IMR-90 (cell line): ENCODE measurements at regions not wholly inside any gene's neighbourhood (a gene's known extent, or its start where the extent isn't known, plus 50 kb on each side); places are given as distances from the start of the nearest gene placed in this dataset.

Experiments used
- ATAC-seq: fragments of 200-7000 bp; cut with Tn5 transposase; 2 replicates; pipeline ENCODE4 v1.9.1; 2020; ENCODE audit warnings: low read depth, mild to moderate bottlenecking, moderate library complexity
- BruUV-seq: library from RNA; stranded (reverse); fragments of 400-500 nt; replicated peaks from 2 replicates; lab custom pipeline; 2021; lab: Mats Ljungman, UMichigan
- CTCF ChIA-PET: fragments of 300-600 bp; formaldehyde crosslinking; extraction: SDS; loops from one replicate; lab custom pipeline; 2021; ENCODE audit warnings: antibody characterized with exemption; lab: Yijun Ruan, JAX
- POLR2A ChIA-PET: fragments of 300-600 bp; sonication (Branson Sonifier 250); formaldehyde crosslinking; loops from one replicate; lab custom pipeline; 2022; ENCODE audit warnings: antibody characterized with exemption; ENCODE audit not compliant: unreplicated experiment; lab: Charles Lee
- DNase-seq: peaks from one replicate; pipeline ENCODE4 v3.0.0; 2013
- H2AFZ ChIP-seq: replicated peaks from 2 replicates; pipeline ENCODE3; 2013; ENCODE audit warnings: low read length, mild to moderate bottlenecking; ENCODE audit not compliant: poor library complexity
- H2AK5ac ChIP-seq: 2 replicates; pipeline ENCODE4 v1.6.1; 2013; ENCODE audit warnings: low read depth, low read length, inconsistent platforms
- H2AK9ac ChIP-seq: replicated peaks from 2 replicates; pipeline ENCODE3; 2013; ENCODE audit warnings: mild to moderate bottlenecking, low read depth, low read length, moderate library complexity; ENCODE audit not compliant: poor library complexity
- H2BK120ac ChIP-seq: 2 replicates; pipeline ENCODE4 v1.6.1; 2013; ENCODE audit warnings: low read depth, low read length, inconsistent platforms
- H2BK15ac ChIP-seq: 3 replicates; pipeline ENCODE4 v1.6.1; 2013; ENCODE audit warnings: low read depth, low read length, inconsistent platforms
- H2BK20ac ChIP-seq: 2 replicates; pipeline ENCODE4 v1.6.1; 2013; ENCODE audit warnings: low read depth, mild to moderate bottlenecking, inconsistent platforms, low read length, moderate library complexity
- H2BK5ac ChIP-seq: 2 replicates; pipeline ENCODE4 v1.6.1; 2013; ENCODE audit warnings: mild to moderate bottlenecking, low read depth, low read length, inconsistent platforms; ENCODE audit not compliant: poor library complexity, severe bottlenecking
- H3K14ac ChIP-seq: replicated peaks from 2 replicates; pipeline ENCODE4 v1.6.1; 2013; ENCODE audit warnings: low read depth, low read length, inconsistent platforms
- H3K18ac ChIP-seq: 2 replicates; pipeline ENCODE4 v1.6.1; 2013; ENCODE audit warnings: low read depth, low read length, control low read depth
- H3K23ac ChIP-seq: 2 replicates; pipeline ENCODE4 v1.6.1; 2013; ENCODE audit warnings: low read depth, low read length, inconsistent platforms
- H3K27ac ChIP-seq: 2 replicates; pipeline ENCODE4 v1.5.1; 2013; ENCODE audit warnings: mild to moderate bottlenecking, control low read depth, low read length; ENCODE audit not compliant: insufficient read depth
- H3K27me3 ChIP-seq: 2 replicates; pipeline ENCODE4 v1.6.1; 2013; ENCODE audit warnings: low read length; ENCODE audit not compliant: control insufficient read depth, insufficient read depth
- H3K36me3 ChIP-seq: 2 replicates; pipeline ENCODE4 v1.6.1; 2013; ENCODE audit warnings: low read length, mixed read lengths; ENCODE audit not compliant: control insufficient read depth, insufficient read depth
- H3K4ac ChIP-seq: 2 replicates; pipeline ENCODE4 v1.6.1; 2013; ENCODE audit warnings: low read depth, low read length, inconsistent platforms
- H3K4me1 ChIP-seq: 2 replicates; pipeline ENCODE4 v1.6.1; 2013; ENCODE audit warnings: low read length, mixed read lengths; ENCODE audit not compliant: control insufficient read depth, insufficient read depth
- H3K4me2 ChIP-seq: 2 replicates; pipeline ENCODE4 v1.6.1; 2013; ENCODE audit warnings: low read depth, mild to moderate bottlenecking, control low read depth, low read length, moderate library complexity
- H3K4me3 ChIP-seq: 2 replicates; pipeline ENCODE4 v1.5.1; 2013; ENCODE audit warnings: low read depth, mild to moderate bottlenecking, control low read depth, low read length, moderate library complexity; ENCODE audit not compliant: insufficient read depth
- H3K56ac ChIP-seq: 2 replicates; pipeline ENCODE4 v1.6.1; 2013; ENCODE audit warnings: low read length, inconsistent platforms; ENCODE audit not compliant: insufficient read depth; ENCODE audit errors: extremely low read depth
- H3K79me1 ChIP-seq, 2 experiments: 2 replicates each; pipeline ENCODE4 v1.6.1; 2013; ENCODE audit warnings: low read length in 2 of 2, inconsistent platforms in 1 of 2, low read depth in 1 of 2
- H3K9ac ChIP-seq: 2 replicates; pipeline ENCODE4 v1.6.1; 2013; ENCODE audit warnings: low read depth, low read length, control low read depth
- H3K9me1 ChIP-seq: 2 replicates; pipeline ENCODE4 v1.6.1; 2013; ENCODE audit warnings: low read length, inconsistent platforms; ENCODE audit not compliant: insufficient read depth
- H3K9me3 ChIP-seq: 2 replicates; pipeline ENCODE4 v1.6.1; 2013; ENCODE audit warnings: low read length; ENCODE audit not compliant: control insufficient read depth, insufficient read depth
- H4K20me1 ChIP-seq: 2 replicates; pipeline ENCODE4 v1.6.1; 2013; ENCODE audit warnings: low read length, inconsistent platforms; ENCODE audit not compliant: insufficient read depth
- H4K5ac ChIP-seq: 2 replicates; pipeline ENCODE4 v1.6.1; 2013; ENCODE audit warnings: mild to moderate bottlenecking, low read depth, low read length, control low read depth
- H4K8ac ChIP-seq, 2 experiments: 2 replicates each; pipeline ENCODE4 v1.6.1; 2013; ENCODE audit warnings: low read depth in 2 of 2, low read length in 2 of 2, control low read depth in 1 of 2, inconsistent platforms in 1 of 2
- H4K91ac ChIP-seq: 2 replicates; pipeline ENCODE4 v1.6.1; 2013; ENCODE audit warnings: low read depth, low read length, inconsistent platforms; ENCODE audit not compliant: insufficient read depth
- BHLHE40 ChIP-seq: fragments of 150-350 bp; IDR thresholded peaks from 2 replicates; pipeline ENCODE4 v1.6.1; 2016; ENCODE audit warnings: mild to moderate bottlenecking, low read depth, low read length
- CEBPB ChIP-seq: IDR thresholded peaks from 2 replicates; pipeline ENCODE4 v1.6.1; 2012; ENCODE audit warnings: low read depth, low read length, improper control_type of control experiment
- CHD1 ChIP-seq: IDR thresholded peaks from 2 replicates; pipeline ENCODE4 v1.6.1; 2012; ENCODE audit warnings: low read depth, low read length, improper control_type of control experiment
- FOS ChIP-seq: fragments of 150-350 bp; IDR thresholded peaks from 2 replicates; pipeline ENCODE4 v1.6.1; 2016; ENCODE audit warnings: low read depth, low read length
- MAFK ChIP-seq: IDR thresholded peaks from 2 replicates; pipeline ENCODE4 v1.6.1; 2012; ENCODE audit warnings: low read depth, low read length, improper control_type of control experiment
- MAZ ChIP-seq: IDR thresholded peaks from 2 replicates; pipeline ENCODE4 v1.6.1; 2012; ENCODE audit warnings: low read depth, mild to moderate bottlenecking, low read length, improper control_type of control experiment, moderate library complexity, borderline replicate concordance
- MXI1 ChIP-seq: IDR thresholded peaks from 2 replicates; pipeline ENCODE4 v1.6.1; 2012; ENCODE audit warnings: low read depth, mild to moderate bottlenecking, low read length, moderate library complexity, borderline replicate concordance
- NFE2L2 ChIP-seq: fragments of 150-350 bp; IDR thresholded peaks from 2 replicates; pipeline ENCODE4 v1.6.1; 2016; ENCODE audit warnings: low read depth, mild to moderate bottlenecking, low read length
- POLR2A ChIP-seq: IDR thresholded peaks from 2 replicates; pipeline ENCODE4 v1.6.1; 2012; ENCODE audit warnings: mild to moderate bottlenecking, low read depth, low read length
- RAD21 ChIP-seq: IDR thresholded peaks from 2 replicates; pipeline ENCODE4 v1.6.1; 2012; ENCODE audit warnings: low read length, improper control_type of control experiment
- RCOR1 ChIP-seq: IDR thresholded peaks from 2 replicates; pipeline ENCODE4 v1.6.1; 2012; ENCODE audit warnings: mild to moderate bottlenecking, low read length, improper control_type of control experiment; ENCODE audit not compliant: insufficient replicate concordance
- RFX5 ChIP-seq: IDR thresholded peaks from 2 replicates; pipeline ENCODE4 v1.8.0; 2012; ENCODE audit warnings: low read depth, mild to moderate bottlenecking, low read length, moderate library complexity
- SMC3 ChIP-seq: fragments of 150-350 bp; IDR thresholded peaks from 2 replicates; pipeline ENCODE4 v1.6.1; 2016; ENCODE audit warnings: low read depth, mild to moderate bottlenecking, antibody characterized with exemption, low read length, moderate library complexity
- WGBS, 2 experiments: methylation state at CpG; one replicate each; pipeline versions ENCODE4 v1.1.5 to v1.1.7; 2013; ENCODE audit warnings: missing lambda C conversion rate in 2 of 2; ENCODE audit not compliant: insufficient read length in 1 of 2; ENCODE audit errors: extremely low coverage in 2 of 2; 5-methylcytosine and 5-hydroxymethylcytosine counted together
- dilution Hi-C: fragments of 300-500 bp; cut with HindIII; formaldehyde crosslinking; loops from one replicate; pipeline ENCODE4 v1.14.3; 2018; ENCODE audit warnings: low sequenced_read_pairs; ENCODE audit not compliant: unreplicated experiment
- in situ Hi-C: fragments of 300-500 bp; cut with MboI; formaldehyde crosslinking; loops from 3 replicates; pipeline ENCODE4 v1.14.3; 2019; ENCODE audit warnings: low sequenced_read_pairs, inconsistent platforms, mixed read lengths
- intact Hi-C: fragments of 100-400 bp; cut with micrococcal nuclease; formaldehyde crosslinking; loops from 2 replicates; pipeline ENCODE4 v1.10.0; 2022
- TF ChIP-seq, protein P1 (sequence below): conservative IDR thresholded peaks from 2 replicates; pipeline ENCODE4 v1.5.1; 2012; ENCODE audit warnings: mild to moderate bottlenecking, low read depth, low read length, improper control_type of control experiment
- TF ChIP-seq, protein P2 (sequence below): fragments of 150-350 bp; IDR thresholded peaks from 2 replicates; pipeline ENCODE4 v1.6.1; 2016; ENCODE audit warnings: low read depth, mild to moderate bottlenecking, low read length, moderate library complexity, borderline replicate concordance
- TF ChIP-seq, protein P3 (sequence below): fragments of 150-350 bp; IDR thresholded peaks from 2 replicates; pipeline ENCODE4 v1.6.1; 2017; ENCODE audit warnings: mild to moderate bottlenecking, antibody characterized with exemption, low read length, low read depth

DNA sequence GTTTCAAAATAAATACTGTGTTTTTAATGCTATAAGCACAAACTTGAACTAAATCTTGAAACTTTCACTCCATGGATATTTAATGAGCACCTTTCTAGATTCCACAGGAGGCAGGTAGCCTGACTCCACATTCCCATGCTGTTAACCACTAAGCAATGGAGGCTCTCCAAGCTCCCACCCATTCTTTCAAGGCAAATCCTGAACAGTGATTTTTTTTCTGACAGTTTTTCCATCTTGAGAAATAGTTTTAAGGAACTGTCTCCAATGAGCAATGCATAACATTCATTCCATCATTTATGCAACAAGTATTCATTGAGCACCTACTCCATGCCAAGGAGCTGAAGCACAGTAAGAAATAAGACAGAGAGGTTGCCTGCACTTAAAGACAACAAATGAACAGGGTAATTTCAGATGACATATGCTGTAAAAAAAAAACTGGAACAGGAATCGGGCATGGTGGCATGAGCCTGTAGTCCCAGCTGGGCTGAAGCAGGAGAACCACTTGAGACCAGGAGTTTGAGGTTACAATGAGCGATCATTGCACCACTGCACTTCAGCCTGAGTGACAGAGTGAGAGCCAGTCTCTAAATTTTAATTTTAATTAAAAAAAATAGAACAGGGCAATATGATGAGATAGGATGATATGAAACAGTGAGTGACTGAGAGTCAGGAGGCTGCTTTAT, 102.3 kb upstream of the CPSF6 start:
- Histone ChIP-seq H3K18ac (no peak overlapping the region), H3K27me3 (peaks cover 2% of the 10 kb centered on the region; the same call in 1 of the 2 replicates), H4K5ac (no peak overlapping the region), H3K4me3 (no peak overlapping the region), H3K36me3 (no peaks in the 10 kb centered on the region), H2AFZ (no peak overlapping the region), H3K23ac (no peak overlapping the region), H3K27ac (no peak overlapping the region), H2BK5ac (no peak overlapping the region), H3K9ac (no peak overlapping the region), H2BK15ac (no peak overlapping the region), H2AK5ac (no peak overlapping the region), H4K20me1 (no peaks in the 10 kb centered on the region), H3K79me1 (no peaks in the 10 kb centered on the region), H3K9me1 (no peaks in the 10 kb centered on the region), H3K9me3 (peaks cover 9% of the 10 kb centered on the region), H3K4me2 (no peak overlapping the region), H4K91ac (no peak overlapping the region), H2BK120ac (no peak overlapping the region), H2BK20ac (no peak overlapping the region), H3K4ac (no peak overlapping the region), H3K4me1 (no peaks in the 10 kb centered on the region), H3K14ac (no peak overlapping the region), H4K8ac (no peak overlapping the region), H2AK9ac (no peak overlapping the region), H3K56ac (no peak overlapping the region)
- CTCF ChIA-PET, result no interaction called here
- in situ Hi-C loops (no loop called here), dilution Hi-C loops (no loop called here), intact Hi-C loops (no loop called here)
- TF ChIP-seq MXI1 (no peak), RFX5 (no peak), CHD1 (no peak), RAD21 (no peak), RCOR1 (no peak), FOS (no peak), MAFK (no peak), NFE2L2 (no peak), POLR2A (no peak), MAZ (no peak), CEBPB (no peak), SMC3 (no peak), BHLHE40 (no peak)
- TF ChIP-seq, protein P1, sequence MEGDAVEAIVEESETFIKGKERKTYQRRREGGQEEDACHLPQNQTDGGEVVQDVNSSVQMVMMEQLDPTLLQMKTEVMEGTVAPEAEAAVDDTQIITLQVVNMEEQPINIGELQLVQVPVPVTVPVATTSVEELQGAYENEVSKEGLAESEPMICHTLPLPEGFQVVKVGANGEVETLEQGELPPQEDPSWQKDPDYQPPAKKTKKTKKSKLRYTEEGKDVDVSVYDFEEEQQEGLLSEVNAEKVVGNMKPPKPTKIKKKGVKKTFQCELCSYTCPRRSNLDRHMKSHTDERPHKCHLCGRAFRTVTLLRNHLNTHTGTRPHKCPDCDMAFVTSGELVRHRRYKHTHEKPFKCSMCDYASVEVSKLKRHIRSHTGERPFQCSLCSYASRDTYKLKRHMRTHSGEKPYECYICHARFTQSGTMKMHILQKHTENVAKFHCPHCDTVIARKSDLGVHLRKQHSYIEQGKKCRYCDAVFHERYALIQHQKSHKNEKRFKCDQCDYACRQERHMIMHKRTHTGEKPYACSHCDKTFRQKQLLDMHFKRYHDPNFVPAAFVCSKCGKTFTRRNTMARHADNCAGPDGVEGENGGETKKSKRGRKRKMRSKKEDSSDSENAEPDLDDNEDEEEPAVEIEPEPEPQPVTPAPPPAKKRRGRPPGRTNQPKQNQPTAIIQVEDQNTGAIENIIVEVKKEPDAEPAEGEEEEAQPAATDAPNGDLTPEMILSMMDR, result no peak
- TF ChIP-seq, protein P2, sequence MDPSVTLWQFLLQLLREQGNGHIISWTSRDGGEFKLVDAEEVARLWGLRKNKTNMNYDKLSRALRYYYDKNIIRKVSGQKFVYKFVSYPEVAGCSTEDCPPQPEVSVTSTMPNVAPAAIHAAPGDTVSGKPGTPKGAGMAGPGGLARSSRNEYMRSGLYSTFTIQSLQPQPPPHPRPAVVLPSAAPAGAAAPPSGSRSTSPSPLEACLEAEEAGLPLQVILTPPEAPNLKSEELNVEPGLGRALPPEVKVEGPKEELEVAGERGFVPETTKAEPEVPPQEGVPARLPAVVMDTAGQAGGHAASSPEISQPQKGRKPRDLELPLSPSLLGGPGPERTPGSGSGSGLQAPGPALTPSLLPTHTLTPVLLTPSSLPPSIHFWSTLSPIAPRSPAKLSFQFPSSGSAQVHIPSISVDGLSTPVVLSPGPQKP, result no peak
- TF ChIP-seq, protein P3, sequence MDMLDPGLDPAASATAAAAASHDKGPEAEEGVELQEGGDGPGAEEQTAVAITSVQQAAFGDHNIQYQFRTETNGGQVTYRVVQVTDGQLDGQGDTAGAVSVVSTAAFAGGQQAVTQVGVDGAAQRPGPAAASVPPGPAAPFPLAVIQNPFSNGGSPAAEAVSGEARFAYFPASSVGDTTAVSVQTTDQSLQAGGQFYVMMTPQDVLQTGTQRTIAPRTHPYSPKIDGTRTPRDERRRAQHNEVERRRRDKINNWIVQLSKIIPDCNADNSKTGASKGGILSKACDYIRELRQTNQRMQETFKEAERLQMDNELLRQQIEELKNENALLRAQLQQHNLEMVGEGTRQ, result no peak
- WGBS, 2 experiments, result 67% methylated on average over 1 of the region's 2 CpGs; no CpG with 5 or more reads in 1 of the 2 experiments
- BruUV-seq, result no TSS peak
- no peak for ATAC-seq
- DNase-seq, result no peak
- POLR2A ChIA-PET, result no interaction called here
